ENCODE measurements at regions not wholly inside any gene's neighbourhood (a gene's known extent, or its start where the extent isn't known, plus 50 kb on each side); places are given as distances from the start of the nearest gene placed in this dataset.
"Not testable (repeated sequence)": the region's sequence is repeated elsewhere in the genome, so short reads cannot be mapped to it uniquely, and the experiment has no call there.

- no peak for DNase-seq
These were observed 198.5 kb upstream of the WSCD1 start for GRCh38 chr17:5871666-5872065.

DNA sequence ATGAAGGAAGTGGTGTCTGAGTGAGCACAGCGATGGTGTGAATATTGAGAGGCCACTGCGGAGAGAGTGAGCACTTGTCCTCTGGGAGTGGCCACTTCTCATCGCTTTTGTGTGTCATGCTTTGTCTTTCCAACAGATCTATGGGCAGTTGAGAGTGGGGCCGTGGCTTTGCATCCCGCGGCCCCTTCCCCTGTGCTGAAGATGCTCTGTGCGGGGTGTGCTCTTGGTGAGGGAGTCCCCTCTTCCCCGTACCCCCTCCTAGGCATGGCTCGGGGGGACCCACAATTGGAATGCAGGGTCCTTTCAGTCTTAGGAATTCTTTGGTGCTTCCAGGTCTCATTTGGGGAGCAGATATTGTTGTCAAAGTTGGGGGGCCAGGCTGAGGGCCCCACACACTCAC lies 197.3 kb upstream of the WSCD1 start:
- DNase-seq = no peak

- no peak for DNase-seq
These were observed 196.4 kb upstream of the WSCD1 start for GRCh38 chr17:5873781-5874180.

- DNase-seq = no peak
These were observed 195.7 kb upstream of the WSCD1 start for GRCh38 chr17:5874486-5874885.

DNA sequence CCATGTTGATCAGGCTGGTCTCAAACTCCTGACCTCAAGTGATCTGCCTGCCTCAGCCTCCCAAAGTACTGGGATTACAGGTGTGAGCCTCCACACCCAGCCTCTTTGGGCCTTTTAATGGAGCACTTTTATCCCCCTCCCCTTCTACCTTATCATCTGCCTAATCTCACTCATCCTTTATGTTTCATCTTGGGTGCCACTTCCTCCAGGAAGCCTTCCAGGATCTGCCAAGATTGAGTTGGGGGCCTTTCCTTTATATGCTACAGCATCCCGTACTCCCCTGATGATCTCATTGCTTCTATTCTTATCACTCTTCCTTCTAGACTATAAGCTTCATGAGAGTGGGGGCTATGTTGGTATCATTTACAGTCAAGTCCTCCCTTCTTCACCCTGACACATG lies 192.8 kb upstream of the WSCD1 start:
- DNase-seq = no peak

- no peak for DNase-seq
These were observed 192.2 kb upstream of the WSCD1 start for GRCh38 chr17:5877948-5878347.

GRCh38 chr17:5881849-5882248 lies 188.3 kb upstream of the WSCD1 start:
- DNase-seq = no peak

GRCh38 chr17:5883775-5884665 lies 186.2 kb upstream of the WSCD1 start:
- no peak for DNase-seq

DNA sequence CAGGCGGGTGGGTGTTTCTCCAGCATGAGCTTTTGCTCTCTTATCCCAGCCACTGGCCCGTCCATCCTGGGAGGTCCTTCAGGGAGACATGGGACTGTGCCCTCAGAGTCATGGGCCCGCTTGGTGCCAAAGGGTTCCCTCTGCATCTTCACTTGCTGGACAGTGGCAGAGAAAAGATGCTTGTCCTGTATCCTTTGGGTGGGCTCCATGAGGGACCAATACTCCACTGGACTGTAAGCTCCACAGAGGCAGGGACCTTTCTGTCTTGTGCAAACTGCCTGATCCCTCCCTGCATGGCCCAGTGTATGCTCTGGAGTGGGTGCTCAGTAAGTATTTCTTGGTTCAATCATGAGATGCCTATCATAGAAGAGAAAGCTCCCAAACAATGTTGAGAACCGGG lies 184.8 kb upstream of the WSCD1 start:
- no peak for DNase-seq

GRCh38 chr17:5888811-5889210 lies 181.4 kb upstream of the WSCD1 start:
- no peak for DNase-seq

- no peak for DNase-seq
These were observed 177.1 kb upstream of the WSCD1 start for GRCh38 chr17:5892921-5893675.

GRCh38 chr17:5893741-5894140 lies 176.4 kb upstream of the WSCD1 start:
- DNase-seq = no peak

- no peak for DNase-seq
These were observed 174.9 kb upstream of the WSCD1 start for GRCh38 chr17:5895276-5895675.

- no peak for DNase-seq
These were observed 174.0 kb upstream of the WSCD1 start for GRCh38 chr17:5896215-5896614.

DNA sequence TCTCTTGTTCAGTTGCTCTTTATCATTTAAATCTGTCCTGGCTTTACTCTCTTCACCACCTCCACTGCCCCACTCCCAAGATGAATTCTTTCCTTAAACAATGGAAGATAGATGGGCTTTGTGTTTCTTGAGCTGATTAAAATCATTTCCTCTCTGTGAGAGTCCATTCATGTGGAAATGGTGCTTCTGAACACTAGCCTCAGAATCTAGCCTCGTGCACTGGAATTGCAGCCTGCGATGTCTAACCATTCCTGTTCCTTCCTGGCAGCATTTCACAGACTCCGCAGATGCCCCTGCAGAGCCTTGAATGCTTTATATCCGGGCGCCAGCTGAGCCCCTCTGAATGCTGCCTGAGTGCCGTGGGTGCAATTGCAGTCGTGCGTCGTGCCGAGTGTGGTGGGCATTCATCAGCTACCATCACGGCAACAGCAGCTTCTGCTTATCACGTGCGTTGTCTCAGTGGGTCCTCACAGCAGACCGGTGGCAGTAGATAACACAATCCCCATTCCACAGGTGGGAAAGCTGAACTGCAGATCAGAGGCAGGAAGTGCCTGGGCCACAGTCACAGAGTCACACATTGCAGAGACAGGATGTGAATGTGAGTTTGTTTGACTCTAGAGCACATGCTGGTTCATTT lies 172.8 kb upstream of the WSCD1 start:
- no peak for DNase-seq

DNA sequence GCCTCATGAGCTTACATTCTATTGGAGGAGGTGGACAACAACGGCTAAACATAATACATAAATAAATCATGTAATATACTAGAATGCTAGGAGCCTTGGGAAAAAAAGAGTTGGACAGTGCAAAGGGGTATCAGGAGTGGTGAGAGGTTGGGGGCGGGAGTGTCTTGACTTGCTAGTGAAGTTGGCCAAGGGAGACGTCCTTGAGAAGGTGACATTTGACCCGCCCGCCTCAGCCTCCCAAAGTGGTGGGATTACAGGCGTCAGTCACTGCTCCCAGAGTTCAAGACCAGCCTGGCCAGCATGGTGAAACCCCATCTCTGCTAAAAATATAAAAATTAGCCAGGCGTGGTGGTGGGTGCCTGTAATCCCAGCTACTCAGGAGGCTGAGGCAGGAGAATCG lies 172.2 kb upstream of the WSCD1 start:
- not testable (repeated sequence) for DNase-seq

- no peak for DNase-seq
These were observed 171.8 kb upstream of the WSCD1 start for GRCh38 chr17:5898406-5898805.

GRCh38 chr17:5899496-5900195 lies 170.5 kb upstream of the WSCD1 start:
- no peak for DNase-seq

DNA sequence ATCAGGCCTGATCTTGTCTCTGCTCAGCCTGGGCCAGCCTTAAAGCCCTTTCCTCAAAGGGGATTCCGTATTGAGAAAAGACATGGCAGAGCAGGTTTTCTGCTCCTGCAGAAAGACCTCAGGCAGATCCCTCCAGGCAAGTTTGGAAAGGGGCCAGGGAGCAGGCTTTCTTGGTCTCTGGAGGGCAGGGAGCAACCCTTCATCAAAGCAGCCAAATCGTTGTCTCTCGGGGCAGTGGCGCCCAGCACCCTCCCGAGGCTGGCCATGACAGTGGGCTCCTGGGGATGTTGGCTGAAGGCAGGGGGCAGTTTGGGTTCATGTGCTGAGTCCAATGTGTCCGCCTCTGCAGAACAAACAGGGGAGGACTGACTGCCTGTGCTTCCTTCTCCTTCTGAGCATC lies 168.4 kb upstream of the WSCD1 start:
- no peak for DNase-seq

GRCh38 chr17:5902181-5903140 lies 167.7 kb upstream of the WSCD1 start:
- no peak for DNase-seq

DNA sequence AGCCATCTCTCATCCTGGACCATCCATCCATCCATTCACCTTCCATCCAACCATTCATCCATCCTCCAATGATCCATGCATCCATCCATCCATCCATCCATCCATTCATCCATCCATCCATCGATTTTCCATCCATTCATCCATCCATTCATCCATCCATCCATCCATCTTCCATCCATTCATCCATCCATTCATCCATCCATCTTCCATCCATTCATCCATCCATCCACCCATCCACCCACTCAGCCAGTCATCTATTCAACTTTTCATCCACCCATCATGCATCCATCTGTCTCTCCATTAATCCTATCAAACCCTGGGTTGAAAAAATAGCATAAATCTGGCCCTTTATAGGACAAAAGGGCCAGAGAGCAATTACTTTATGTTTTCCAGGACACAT lies 158.3 kb upstream of the WSCD1 start:
- DNase-seq = no peak

DNA sequence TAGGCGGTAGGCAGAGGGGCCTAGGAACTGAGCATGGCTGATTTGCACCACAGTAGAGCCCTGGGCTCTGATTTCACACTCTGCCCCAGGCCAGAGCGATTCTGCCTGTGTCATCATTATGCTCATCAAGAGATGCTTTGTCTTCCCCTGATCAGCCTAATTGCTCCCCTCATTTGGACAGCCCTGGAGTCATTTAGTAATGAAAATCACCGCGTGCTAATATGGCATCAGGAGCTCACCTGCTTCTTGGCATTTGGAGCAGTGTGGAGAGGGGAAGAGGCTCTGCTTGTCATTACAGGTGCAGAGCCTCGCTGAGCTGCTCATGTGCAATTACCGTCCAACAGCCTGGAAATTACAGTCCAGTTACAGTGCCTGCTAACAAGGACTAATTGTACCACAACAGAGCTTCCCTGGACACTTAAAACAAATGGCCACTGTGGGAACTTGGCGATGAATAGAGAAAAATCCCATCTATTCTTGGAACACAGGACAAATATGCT lies 157.1 kb upstream of the WSCD1 start:
- DNase-seq = no peak

Measured in CD4-positive, alpha-beta T cell treated with Interleukin-6 for 4 hours (primary cell).